ENCODE measurements at regions not wholly inside any gene's neighbourhood (a gene's known extent, or its start where the extent isn't known, plus 50 kb on each side); places are given as distances from the start of the nearest gene placed in this dataset.

GRCh38 chr7:52462474-52462873 is 573.0 kb upstream of the POM121L12 start:
- Histone ChIP-seq H4K20me1 (replicated peaks in 1 of 2; ENCODE audit: control insufficient read depth in 1 of 2, insufficient read depth in 2 of 2, low read length in 2 of 2) (no peaks in the 10 kb centered on the region), H3K56ac (replicated peaks; ENCODE audit: insufficient read length, low read depth, low read length) (no peak overlapping the region), H3K27ac (ENCODE audit: low read depth, low read length) (no peak overlapping the region), H3K23me2 (ENCODE audit: low read depth, low read length) (no peaks in the 10 kb centered on the region), H2BK12ac (ENCODE audit: low read depth, low read length) (no peak overlapping the region), H3K9ac (replicated peaks in 1 of 4; ENCODE audit: extremely low read depth in 1 of 4, low read depth in 3 of 4, low read length in 3 of 4) (no peak overlapping the region), H4K8ac (ENCODE audit: extremely low read depth, insufficient read depth, low read length) (no peak overlapping the region), H3K4me3 (ENCODE audit: extremely low read depth in 1 of 4, insufficient read depth in 2 of 4, low read depth in 3 of 4, low read length in 4 of 4) (no peak overlapping the region), H3K4ac (replicated peaks; ENCODE audit: insufficient read length, low read depth, low read length) (no peak overlapping the region), H3K4me2 (ENCODE audit: insufficient read depth in 1 of 2, low read depth in 2 of 2, low read length in 2 of 2) (no peak overlapping the region), H2BK120ac (replicated peaks; ENCODE audit: low read depth, low read length) (no peak overlapping the region), H2BK20ac (ENCODE audit: low read length) (no peak overlapping the region), H3K9me3 (ENCODE audit: insufficient read depth in 2 of 2, low read depth in 1 of 2, low read length in 1 of 2) (no peaks in the 10 kb centered on the region), H2BK5ac (ENCODE audit: low read depth, low read length) (no peak overlapping the region), H3K4me1 (replicated peaks in 1 of 4; ENCODE audit: control insufficient read depth in 3 of 4, insufficient read depth in 4 of 4, low read length in 3 of 4) (no peaks in the 10 kb centered on the region), H2AK5ac (ENCODE audit: low read depth, low read length) (no peak overlapping the region), H3K36me3 (ENCODE audit: control insufficient read depth in 2 of 4, insufficient read depth in 4 of 4, low read length in 3 of 4) (no peaks in the 10 kb centered on the region), H3K27me3 (replicated peaks in 1 of 4; ENCODE audit: control insufficient read depth in 3 of 4, extremely low read depth in 1 of 4, insufficient read depth in 3 of 4, low read length in 3 of 4) (no peaks in the 10 kb centered on the region), H3K79me1 (ENCODE audit: low read depth, low read length) (no peaks in the 10 kb centered on the region), H2BK15ac (ENCODE audit: low read length) (no peak overlapping the region), H4K5ac (ENCODE audit: insufficient read length, low read depth, low read length) (no peak overlapping the region), H2AFZ (ENCODE audit: low read length) (no peak overlapping the region), H3K79me2 (ENCODE audit: control insufficient read depth in 1 of 2, insufficient read depth in 2 of 2, low read length in 2 of 2) (no peaks in the 10 kb centered on the region), H3K18ac (ENCODE audit: extremely low read depth, low read length) (no peak overlapping the region), H3K14ac (ENCODE audit: insufficient read length) (no peak overlapping the region), H4K91ac (replicated peaks; ENCODE audit: insufficient read length, low read length) (no peak overlapping the region), H3K23ac (ENCODE audit: insufficient read length) (no peak overlapping the region)
- 91% methylated on average over 3 of the region's 3 CpGs; no CpG with 5 or more reads in 1 of the 2 experiments for WGBS, 2 experiments (ENCODE audit: extremely low coverage in 1 of 2, insufficient coverage in 1 of 2, insufficient read length in 1 of 2, insufficient replicate concordance in 2 of 2, low coverage in 1 of 2, low lambda C conversion rate in 2 of 2, missing lambda C conversion rate in 1 of 2)
- FAIRE-seq, result no peak
- ChIA-PET POLR2A (ENCODE audit: partially characterized antibody) (no interaction called here), CTCF (ENCODE audit: partially characterized antibody) (interaction anchor here (0.7 kb wide), 1 partner anchor 13 kb away, joined by 3 read pairs; no protein-coding TSS in a partner anchor)
- no peak for DNase-seq (ENCODE audit: low read depth in 1 of 2, low spot score in 2 of 2)
- TF ChIP-seq RXRA (IDR thresholded peaks at IDR 0.05; ENCODE audit: insufficient read depth, low read depth, low read length) (no peak), ASH2L (IDR thresholded peaks at IDR 0.05; ENCODE audit: low read length) (no peak), CHD2 (IDR thresholded peaks at IDR 0.05; ENCODE audit: low read length) (no peak), JUND (IDR thresholded peaks at IDR 0.05; ENCODE audit: low read length) (no peak)

All from H1 (cell line).